ENCODE measurements at regions not wholly inside any gene's neighbourhood (a gene's known extent, or its start where the extent isn't known, plus 50 kb on each side); places are given as distances from the start of the nearest gene placed in this dataset.

DNA sequence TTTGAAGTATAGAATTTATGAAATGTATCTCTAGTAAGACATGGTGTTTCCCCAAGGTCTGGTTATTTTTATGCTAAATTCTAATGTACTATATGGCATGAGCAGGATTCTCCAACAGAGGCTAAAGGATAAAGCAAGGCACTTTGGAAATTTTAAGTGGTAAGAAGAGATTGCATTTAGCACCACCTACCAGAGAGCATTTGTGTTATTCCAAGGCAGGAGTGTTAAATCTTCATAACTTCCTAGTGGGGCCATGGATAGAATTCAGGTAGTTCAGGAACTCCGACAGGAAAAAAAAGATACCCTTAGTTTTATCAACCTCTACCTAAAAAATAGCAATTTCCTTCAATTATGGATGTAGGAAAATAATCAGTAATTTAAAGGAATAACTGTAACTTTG is 497.4 kb upstream of the CRIM1 start (continued):
- TF ChIP-seq TAF7 (optimal IDR thresholded peaks at IDR 0.05; ENCODE audit: borderline replicate concordance, low read depth, low read length) (no peak), NANOG (IDR thresholded peaks at IDR 0.05; ENCODE audit: insufficient read depth, low read depth, low read length, poor library complexity, severe bottlenecking) (no peak), RNF2 (IDR thresholded peaks at IDR 0.05; ENCODE audit: borderline replicate concordance, low read depth, low read length, missing control alignments, poor library complexity, severe bottlenecking) (no peak)

Measured in H1 (cell line).